ENCODE measurements at regions not wholly inside any gene's neighbourhood (a gene's known extent, or its start where the extent isn't known, plus 50 kb on each side); places are given as distances from the start of the nearest gene placed in this dataset.
"Not testable (repeated sequence)": the region's sequence is repeated elsewhere in the genome, so short reads cannot be mapped to it uniquely, and the experiment has no call there.

DNA sequence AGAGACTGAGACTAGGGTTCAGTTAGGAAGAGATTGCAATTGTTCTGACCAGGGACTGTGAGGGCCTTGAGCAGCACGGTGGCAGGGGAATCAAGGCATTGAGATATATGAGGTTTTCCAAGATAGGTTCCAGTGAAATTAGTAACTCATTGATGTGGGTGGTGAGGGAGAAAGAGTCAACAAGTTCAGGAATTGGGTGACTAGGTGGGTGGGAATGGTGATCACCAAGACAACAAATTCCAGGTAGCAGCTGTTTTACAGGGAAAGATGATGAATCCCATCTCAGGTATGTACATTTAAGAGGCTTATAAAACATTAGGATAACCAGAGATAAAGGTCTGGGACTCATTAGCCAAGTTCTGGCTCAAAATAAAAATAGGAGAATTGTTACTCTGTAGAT is 251.5 kb upstream of the MGAT5 start:
- no peaks in the 10 kb centered on the region for H3K4me1 ChIP-seq
- WGBS, 2 donors: 86 to 88% methylated on average over 1 of the region's 1 CpG
- H3K4me3 ChIP-seq: no peak overlapping the region
- no peak overlapping the region for H3K27ac ChIP-seq
- ATAC-seq (ENCODE audit: low FRiP score in 2 of 2) (no peak), DNase-seq (no peak)
- H3K9me3 ChIP-seq: no peaks in the 10 kb centered on the region
- H3K36me3 ChIP-seq: no peaks in the 10 kb centered on the region
- H3K27me3 ChIP-seq: no peaks in the 10 kb centered on the region
- no peak for TF ChIP-seq POLR2A (IDR thresholded peaks at IDR 0.05)
- TF ChIP-seq POLR2AphosphoS5 (IDR thresholded peaks at IDR 0.05): no peak
- TF ChIP-seq, protein P1, sequence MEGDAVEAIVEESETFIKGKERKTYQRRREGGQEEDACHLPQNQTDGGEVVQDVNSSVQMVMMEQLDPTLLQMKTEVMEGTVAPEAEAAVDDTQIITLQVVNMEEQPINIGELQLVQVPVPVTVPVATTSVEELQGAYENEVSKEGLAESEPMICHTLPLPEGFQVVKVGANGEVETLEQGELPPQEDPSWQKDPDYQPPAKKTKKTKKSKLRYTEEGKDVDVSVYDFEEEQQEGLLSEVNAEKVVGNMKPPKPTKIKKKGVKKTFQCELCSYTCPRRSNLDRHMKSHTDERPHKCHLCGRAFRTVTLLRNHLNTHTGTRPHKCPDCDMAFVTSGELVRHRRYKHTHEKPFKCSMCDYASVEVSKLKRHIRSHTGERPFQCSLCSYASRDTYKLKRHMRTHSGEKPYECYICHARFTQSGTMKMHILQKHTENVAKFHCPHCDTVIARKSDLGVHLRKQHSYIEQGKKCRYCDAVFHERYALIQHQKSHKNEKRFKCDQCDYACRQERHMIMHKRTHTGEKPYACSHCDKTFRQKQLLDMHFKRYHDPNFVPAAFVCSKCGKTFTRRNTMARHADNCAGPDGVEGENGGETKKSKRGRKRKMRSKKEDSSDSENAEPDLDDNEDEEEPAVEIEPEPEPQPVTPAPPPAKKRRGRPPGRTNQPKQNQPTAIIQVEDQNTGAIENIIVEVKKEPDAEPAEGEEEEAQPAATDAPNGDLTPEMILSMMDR (IDR thresholded peaks at IDR 0.05): no peak
- no peak for TF ChIP-seq EP300 (IDR thresholded peaks at IDR 0.05)

DNA sequence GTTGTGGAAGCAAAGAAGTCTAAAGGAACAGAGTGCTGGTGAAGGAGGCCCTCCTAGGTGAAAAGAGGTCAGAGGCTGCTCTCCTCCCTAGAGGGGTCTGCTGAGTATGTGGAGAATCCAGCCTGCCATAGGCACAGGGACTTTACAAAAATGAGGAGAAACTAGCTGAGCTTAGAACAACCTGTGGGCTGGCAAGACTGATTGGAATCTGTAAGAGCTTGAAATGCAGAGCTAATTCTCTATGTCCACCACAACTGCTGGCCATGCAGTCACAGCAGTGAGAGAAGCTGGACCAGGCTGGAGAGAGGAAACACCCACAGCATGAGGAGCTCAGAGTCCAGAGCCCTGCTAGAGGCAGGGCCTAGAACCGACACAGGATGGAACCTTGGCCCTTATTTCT is 251.0 kb upstream of the MGAT5 start:
- TF ChIP-seq, protein P1 (IDR thresholded peaks at IDR 0.05): no peak
- TF ChIP-seq POLR2AphosphoS5 (IDR thresholded peaks at IDR 0.05): no peak
- no peak for TF ChIP-seq POLR2A (IDR thresholded peaks at IDR 0.05)
- TF ChIP-seq EP300 (IDR thresholded peaks at IDR 0.05): no peak
- no peak for DNase-seq
- ATAC-seq (ENCODE audit: low FRiP score in 2 of 2): no peak
- H3K27ac ChIP-seq: no peak overlapping the region
- H3K9me3 ChIP-seq: no peaks in the 10 kb centered on the region
- no peaks in the 10 kb centered on the region for H3K4me1 ChIP-seq
- no peak overlapping the region for H3K4me3 ChIP-seq
- WGBS, 2 donors: 0 to 5% methylated on average over 1 of the region's 1 CpG
- no peaks in the 10 kb centered on the region for H3K36me3 ChIP-seq
- no peaks in the 10 kb centered on the region for H3K27me3 ChIP-seq

DNA sequence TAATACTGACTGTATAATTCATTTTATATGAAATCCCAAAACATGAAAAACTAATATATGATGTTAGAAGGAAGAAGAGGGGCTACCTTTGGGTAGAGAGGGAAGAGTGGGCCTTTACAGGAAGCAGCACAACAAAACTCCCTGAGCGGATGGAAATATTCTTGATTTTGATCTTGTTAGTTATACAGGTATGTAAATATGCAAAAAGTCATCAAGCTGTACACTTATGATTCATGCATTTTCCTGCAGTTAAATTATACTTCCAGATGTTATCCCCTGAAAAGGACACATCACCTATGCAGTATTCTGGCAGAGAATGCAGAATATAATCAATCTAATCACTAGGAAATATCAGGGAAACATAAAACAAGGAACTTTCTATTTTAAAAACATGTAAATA is 249.4 kb upstream of the MGAT5 start:
- H3K9me3 ChIP-seq: no peaks in the 10 kb centered on the region
- TF ChIP-seq, protein P1 (IDR thresholded peaks at IDR 0.05): no peak
- TF ChIP-seq POLR2AphosphoS5 (IDR thresholded peaks at IDR 0.05) (no peak), EP300 (IDR thresholded peaks at IDR 0.05) (no peak), POLR2A (IDR thresholded peaks at IDR 0.05) (no peak)
- ATAC-seq (ENCODE audit: low FRiP score in 2 of 2): no peak
- no peak overlapping the region for H3K27ac ChIP-seq
- H3K4me3 ChIP-seq: no peak overlapping the region
- H3K4me1 ChIP-seq: no peaks in the 10 kb centered on the region
- DNase-seq: no peak
- H3K36me3 ChIP-seq: no peaks in the 10 kb centered on the region
- 100% methylated on average over 1 of the region's 1 CpG for WGBS, 2 donors
- no peaks in the 10 kb centered on the region for H3K27me3 ChIP-seq

DNA sequence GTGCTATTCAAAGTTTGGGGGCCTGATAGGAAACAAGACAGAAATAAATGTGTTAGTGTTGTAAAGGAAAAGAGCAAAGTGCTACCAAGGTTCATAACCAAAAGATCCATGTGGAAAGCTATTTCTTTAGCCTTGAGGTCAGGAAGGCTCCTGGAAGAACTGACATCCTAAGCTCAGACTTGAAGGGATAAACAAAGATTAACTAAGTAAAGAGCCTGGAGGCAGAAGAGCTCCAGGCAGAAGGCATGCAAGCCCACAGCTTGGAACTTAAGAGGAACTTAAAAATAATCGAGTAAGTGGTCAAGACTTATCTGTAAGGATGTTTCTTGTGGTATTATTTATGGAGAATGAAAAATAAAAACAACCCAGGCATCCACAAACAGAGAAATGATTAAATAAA is 245.0 kb upstream of the MGAT5 start:
- TF ChIP-seq POLR2A (IDR thresholded peaks at IDR 0.05) (no peak), EP300 (IDR thresholded peaks at IDR 0.05) (no peak), POLR2AphosphoS5 (IDR thresholded peaks at IDR 0.05) (no peak)
- TF ChIP-seq, protein P1 (IDR thresholded peaks at IDR 0.05): no peak
- Histone ChIP-seq H3K27ac (no peak overlapping the region), H3K27me3 (no peaks in the 10 kb centered on the region), H3K4me1 (no peaks in the 10 kb centered on the region), H3K36me3 (no peaks in the 10 kb centered on the region), H3K9me3 (no peaks in the 10 kb centered on the region), H3K4me3 (no peak overlapping the region)
- WGBS, 2 donors: 29 to 32% methylated on average over 1 of the region's 1 CpG
- DNase-seq (no peak), ATAC-seq (ENCODE audit: low FRiP score in 2 of 2) (no peak)

DNA sequence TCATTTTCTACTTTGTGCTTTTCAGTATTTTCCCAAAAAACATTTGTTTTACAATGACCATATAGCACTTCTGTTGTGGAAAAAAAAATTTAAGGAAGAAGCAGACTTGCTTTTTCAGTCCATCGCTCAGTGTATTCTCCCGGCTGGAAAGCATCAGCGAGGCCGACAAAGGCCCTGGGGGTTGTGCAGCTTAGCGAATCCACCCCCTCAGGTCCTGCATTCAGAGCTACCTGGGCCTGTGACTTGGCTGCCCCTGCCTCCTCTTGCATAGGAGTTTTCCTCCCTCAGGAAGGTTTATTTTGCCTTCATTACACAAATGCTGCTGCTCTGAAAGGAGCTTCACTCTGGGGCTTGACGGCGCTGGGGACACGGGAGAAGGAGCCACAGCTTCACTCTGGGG is 244.4 kb upstream of the MGAT5 start:
- WGBS, 2 donors: 90 to 91% methylated on average over 5 to 8 of the region's 8 CpGs
- no peak for ATAC-seq (ENCODE audit: low FRiP score in 2 of 2)

DNA sequence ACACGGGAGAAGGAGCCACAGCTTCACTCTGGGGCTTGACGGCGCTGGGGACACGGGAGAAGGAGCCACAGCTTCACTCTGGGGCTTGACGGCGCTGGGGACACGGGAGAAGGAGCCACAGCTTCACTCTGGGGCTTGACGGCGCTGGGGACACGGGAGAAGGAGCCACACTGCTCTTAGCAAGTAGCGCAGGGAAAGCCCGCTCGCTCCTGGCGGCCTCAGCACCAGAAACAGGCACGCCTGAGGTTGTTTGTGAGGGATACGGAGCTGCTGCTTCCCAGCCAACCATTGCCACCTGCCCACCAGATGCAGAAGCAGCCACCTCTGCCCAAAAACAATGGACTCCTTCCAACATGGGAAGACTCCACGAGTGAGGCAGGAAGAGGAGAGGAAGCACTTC is 244.0 kb upstream of the MGAT5 start:
- DNase-seq: peak in 1 of 2 donors; percentile 58
- not testable (repeated sequence) for H3K27me3 ChIP-seq; H3K36me3 ChIP-seq; H3K9me3 ChIP-seq; H3K27ac ChIP-seq; H3K4me1 ChIP-seq; ATAC-seq (ENCODE audit: low FRiP score in 2 of 2); H3K4me3 ChIP-seq
- 82% methylated on average over 6 to 10 of the region's 17 CpGs for WGBS, 2 donors

More for the DNA sequence above, 244.4 kb upstream of the MGAT5 start:
- Histone ChIP-seq H3K27me3 (no peaks in the 10 kb centered on the region), H3K4me1 (no peaks in the 10 kb centered on the region), H3K27ac (no peak overlapping the region), H3K36me3 (no peaks in the 10 kb centered on the region), H3K9me3 (no peaks in the 10 kb centered on the region), H3K4me3 (no peak overlapping the region)
- TF ChIP-seq POLR2A (IDR thresholded peaks at IDR 0.05) (no peak), POLR2AphosphoS5 (IDR thresholded peaks at IDR 0.05) (no peak), EP300 (IDR thresholded peaks at IDR 0.05) (no peak)
- TF ChIP-seq, protein P1 (IDR thresholded peaks at IDR 0.05): no peak
- no peak for DNase-seq

Data from upper lobe of left lung (tissue), 6 donors.